Ishikawa (cell line): ENCODE measurements at regions not wholly inside any gene's neighbourhood (a gene's known extent, or its start where the extent isn't known, plus 50 kb on each side); places are given as distances from the start of the nearest gene placed in this dataset.

Source experiments
- EGR1 ChIP-seq: IDR thresholded peaks from 2 replicates; pipeline ENCODE4 v1.6.1; 2012
- REST ChIP-seq: IDR thresholded peaks from 2 replicates; pipeline ENCODE4 v1.6.1; 2012; ENCODE audit warnings: low read depth, mild to moderate bottlenecking

DNA sequence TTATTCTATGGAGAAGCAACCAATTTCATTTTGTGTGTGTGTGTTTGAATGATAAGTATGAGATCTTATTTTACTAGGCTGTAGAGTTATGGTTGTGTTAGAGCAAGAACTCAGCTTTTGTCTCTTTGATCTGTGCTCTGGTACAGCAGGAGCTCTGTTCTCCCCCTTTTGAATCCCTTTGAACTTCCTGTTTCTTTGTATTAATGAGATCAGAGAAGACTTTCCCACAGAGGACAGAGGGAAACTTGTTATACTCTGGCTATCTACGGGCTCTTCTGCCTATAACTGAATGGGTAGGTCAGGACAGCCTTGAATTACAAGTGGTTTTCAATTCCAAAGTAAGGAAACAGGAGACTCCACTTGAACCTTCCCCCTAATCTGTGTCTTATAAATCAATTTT lies 1015.0 kb upstream of the RAG2 start:
- no peak for TF ChIP-seq EGR1
- TF ChIP-seq REST, result no peak
